ENCODE measurements at regions not wholly inside any gene's neighbourhood (a gene's known extent, or its start where the extent isn't known, plus 50 kb on each side); places are given as distances from the start of the nearest gene placed in this dataset.

DNA sequence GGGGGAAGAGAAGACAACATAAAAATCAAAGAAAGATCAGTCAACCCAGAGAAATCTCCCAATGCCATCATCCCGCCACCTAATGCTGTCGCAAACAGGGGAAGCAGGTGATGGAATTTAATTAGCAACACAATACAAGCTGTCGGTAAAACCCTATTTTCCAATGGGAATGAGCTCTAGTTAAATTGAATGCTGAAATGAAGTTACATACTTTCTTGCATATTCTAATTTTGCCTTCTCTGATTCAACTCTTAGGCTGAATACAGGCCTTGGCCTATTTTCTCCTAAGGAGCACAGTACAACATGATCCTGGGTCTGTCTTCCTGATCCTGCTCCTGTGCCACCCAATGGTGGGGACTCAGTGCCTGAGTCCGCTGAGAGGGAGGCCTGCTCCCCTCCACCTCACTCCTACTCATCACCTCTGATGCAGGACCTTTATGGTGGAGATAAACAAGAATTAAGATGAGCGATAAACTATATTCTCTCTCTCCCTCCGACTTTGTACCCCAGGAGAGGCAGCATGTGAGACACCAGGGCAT is 238.8 kb downstream of the GXYLT1 start:
- H3K36me3 ChIP-seq (ENCODE audit: control insufficient read depth, insufficient read depth, low read length): no peaks in the 10 kb centered on the region
- no peak overlapping the region for H3K4me2 ChIP-seq (ENCODE audit: insufficient read depth, low read length)
- H3K4me1 ChIP-seq (replicated peaks in 1 of 2; ENCODE audit: control insufficient read depth in 2 of 2, insufficient read depth in 2 of 2, low read length in 2 of 2): no peaks in the 10 kb centered on the region
- DNase-seq (ENCODE audit: extremely low read depth in 1 of 4, low spot score in 3 of 4) (no peak), ATAC-seq (no peak), FAIRE-seq (no peak)
- H3K79me2 ChIP-seq (ENCODE audit: control insufficient read depth, insufficient read depth, low read length): no peaks in the 10 kb centered on the region
- no peak overlapping the region for H3K27ac ChIP-seq (ENCODE audit: extremely low read depth, low read depth, low read length)
- H4K20me1 ChIP-seq (replicated peaks; ENCODE audit: control insufficient read depth, insufficient read depth, low read length): no peaks in the 10 kb centered on the region
- TF ChIP-seq WHSC1 (IDR thresholded peaks at IDR 0.05; ENCODE audit: low read length) (no peak), ZFP36 (IDR thresholded peaks at IDR 0.05; ENCODE audit: low read depth, low read length, partially characterized antibody) (no peak), PTBP1 (IDR thresholded peaks at IDR 0.05; ENCODE audit: low read depth, low read length) (no peak), CSDE1 (IDR thresholded peaks at IDR 0.05) (no peak), TRIM24 (IDR thresholded peaks at IDR 0.05) (no peak), CEBPG (CRISPR knock-in tag; IDR thresholded peaks at IDR 0.05) (no peak), CEBPG (tag; conservative IDR thresholded peaks at IDR 0.05 in 1 of 2, IDR thresholded peaks at IDR 0.05 in 1 of 2) (no peak), NR2C1 (IDR thresholded peaks at IDR 0.05) (no peak), NR2C1 (tag; IDR thresholded peaks at IDR 0.05) (no peak), CBX2 (IDR thresholded peaks at IDR 0.05; ENCODE audit: insufficient read depth, low read length, poor library complexity, severe bottlenecking) (no peak), NR1H2 (CRISPR knock-in tag; IDR thresholded peaks at IDR 0.05) (no peak), NFE2 (IDR thresholded peaks at IDR 0.05; ENCODE audit: low read depth) (no peak), ZNF253 (CRISPR knock-in tag; conservative IDR thresholded peaks at IDR 0.05) (no peak)
- no peak overlapping the region for H3K4me3 ChIP-seq
- ChIA-PET CTCF (ENCODE audit: low intra/inter-chr PET ratio) (no interaction called here), POLR2A (interaction anchor here (0.9 kb wide), 1 partner anchor 80 kb away, joined by 3 read pairs; no protein-coding TSS in a partner anchor)
- no peaks in the 10 kb centered on the region for H3K9me1 ChIP-seq (ENCODE audit: control insufficient read depth, insufficient read depth, low read length)
- no peak overlapping the region for H2AFZ ChIP-seq (ENCODE audit: low read depth, low read length)
- WGBS (ENCODE audit: insufficient coverage, low coverage, missing lambda C conversion rate): 0% methylated on average over 6 of the region's 6 CpGs
- intact Hi-C loops (cut with micrococcal nuclease): no loop called here
- H3K27me3 ChIP-seq (ENCODE audit: control insufficient read depth in 2 of 2, insufficient read depth in 2 of 2, low read length in 2 of 2): no peaks in the 10 kb centered on the region
- no peaks in the 10 kb centered on the region for H3K9me3 ChIP-seq (replicated peaks; ENCODE audit: control insufficient read depth, insufficient read depth, low read depth, low read length)
- H3K9ac ChIP-seq (ENCODE audit: insufficient read depth in 1 of 2, low read depth in 2 of 2, low read length in 2 of 2): no peak overlapping the region
- no TSS peak for BruUV-seq (replicated peaks)
- in situ Hi-C loops (cut with MboI): no loop called here

Data from K562 (cell line).